ENCODE measurements at regions not wholly inside any gene's neighbourhood (a gene's known extent, or its start where the extent isn't known, plus 50 kb on each side); places are given as distances from the start of the nearest gene placed in this dataset.

- Mint-ChIP-seq H3K4me3 (no peak overlapping the region), H3K27ac (ENCODE audit: unreplicated experiment) (no peak overlapping the region), H3K27me3 (ENCODE audit: low read depth) (peaks cover 5% of the 10 kb centered on the region), H3K9me3 (peaks cover 3% of the 10 kb centered on the region), H3K36me3 (ENCODE audit: low read depth) (no peaks in the 10 kb centered on the region), H3K4me1 (no peaks in the 10 kb centered on the region)
- no peak for TF ChIP-seq CTCF (conservative IDR thresholded peaks at IDR 0.05)
- DNase-seq (ENCODE audit: low read depth, low spot score) = no peak
Observed at GRCh38 chr21:35484032-35484431, 434.9 kb upstream of the RUNX1 start.

GRCh38 chr21:35482933-35483662 lies 434.0 kb upstream of the RUNX1 start:
- Mint-ChIP-seq H3K27me3 (ENCODE audit: low read depth) (peaks cover 5% of the 10 kb centered on the region), H3K36me3 (ENCODE audit: low read depth) (no peaks in the 10 kb centered on the region), H3K4me3 (no peak overlapping the region), H3K9me3 (peaks cover 3% of the 10 kb centered on the region), H3K27ac (ENCODE audit: unreplicated experiment) (no peak overlapping the region), H3K4me1 (no peaks in the 10 kb centered on the region)
- DNase-seq (ENCODE audit: low read depth, low spot score) = no peak
- no peak for TF ChIP-seq CTCF (conservative IDR thresholded peaks at IDR 0.05)

GRCh38 chr21:35482096-35482495 lies 433.0 kb upstream of the RUNX1 start:
- TF ChIP-seq CTCF (conservative IDR thresholded peaks at IDR 0.05) = no peak
- Mint-ChIP-seq H3K27me3 (ENCODE audit: low read depth) (peaks cover 5% of the 10 kb centered on the region), H3K27ac (ENCODE audit: unreplicated experiment) (peak overlapping the region; percentile 80), H3K9me3 (peaks cover 3% of the 10 kb centered on the region), H3K4me1 (no peaks in the 10 kb centered on the region), H3K4me3 (no peak overlapping the region), H3K36me3 (ENCODE audit: low read depth) (no peaks in the 10 kb centered on the region)
- no peak for DNase-seq (ENCODE audit: low read depth, low spot score)

- Mint-ChIP-seq H3K4me1 (no peaks in the 10 kb centered on the region), H3K36me3 (ENCODE audit: low read depth) (no peaks in the 10 kb centered on the region), H3K27ac (ENCODE audit: unreplicated experiment) (no peak overlapping the region), H3K9me3 (peaks cover 3% of the 10 kb centered on the region), H3K27me3 (ENCODE audit: low read depth) (peaks cover 5% of the 10 kb centered on the region), H3K4me3 (no peak overlapping the region)
- no peak for TF ChIP-seq CTCF (conservative IDR thresholded peaks at IDR 0.05)
- DNase-seq (ENCODE audit: low read depth, low spot score) = no peak
Observed at GRCh38 chr21:35481005-35481404, 431.9 kb upstream of the RUNX1 start.

GRCh38 chr21:35479529-35479928 lies 430.4 kb upstream of the RUNX1 start:
- no peak for TF ChIP-seq CTCF (conservative IDR thresholded peaks at IDR 0.05)
- peaks cover 5% of the 10 kb centered on the region for H3K27me3 Mint-ChIP-seq (ENCODE audit: low read depth)
- H3K27ac Mint-ChIP-seq (ENCODE audit: unreplicated experiment) = no peak overlapping the region
- no peak for DNase-seq (ENCODE audit: low read depth, low spot score)
- H3K4me3 Mint-ChIP-seq = no peak overlapping the region
- H3K4me1 Mint-ChIP-seq = no peaks in the 10 kb centered on the region
- no peaks in the 10 kb centered on the region for H3K36me3 Mint-ChIP-seq (ENCODE audit: low read depth)
- peaks cover 3% of the 10 kb centered on the region for H3K9me3 Mint-ChIP-seq
